SK-N-SH (cell line): ENCODE measurements at regions not wholly inside any gene's neighbourhood (a gene's known extent, or its start where the extent isn't known, plus 50 kb on each side); places are given as distances from the start of the nearest gene placed in this dataset.

Experiments
- CTCF ChIA-PET: fragments of 300-600, 350-600 bp; formaldehyde crosslinking; extraction: SDS; loops from one replicate; lab custom pipeline; 2021; lab: Yijun Ruan, JAX
- POLR2A ChIA-PET: fragments of 350-600 bp; sonication (Branson Sonifier 250); formaldehyde crosslinking; extraction: SDS; loops from one replicate; lab custom pipeline; 2020; ENCODE audit warnings: antibody characterized with exemption, inconsistent platforms; lab: Yijun Ruan, JAX
- DNase-seq: peaks from one replicate; pipeline ENCODE4 v3.0.0; 2012
- H2AFZ ChIP-seq: fragments of 200-600 bp; sonication (generic); 2 replicates; pipeline ENCODE4 v1.8.1; 2016; ENCODE audit warnings: antibody characterized with exemption, mild to moderate bottlenecking, low read depth
- H3F3A ChIP-seq: fragments of 200-600 bp; sonication (generic); replicated peaks from 2 replicates; pipeline ENCODE3; 2016; ENCODE audit warnings: antibody characterized with exemption, mild to moderate bottlenecking; ENCODE audit not compliant: insufficient read depth
- H3K27ac ChIP-seq, 2 experiments: fragments of 200-500 bp in 1 of 2; fragments of 200-600 bp in 1 of 2; sonication (Bioruptor generic) in 1 of 2; sonication (generic), shearing (Covaris generic) in 1 of 2; 2 replicates each; pipeline versions ENCODE4 v1.5.1 to v1.6.1; 2014 to 2016; ENCODE audit warnings: low read depth in 2 of 2, inconsistent platforms in 1 of 2, low read length in 1 of 2, mild to moderate bottlenecking in 1 of 2, mixed read lengths in 1 of 2
- H3K27me3 ChIP-seq: fragments of 200-600 bp; sonication (generic), shearing (Covaris generic); 2 replicates; pipeline ENCODE4 v1.6.1; 2016; ENCODE audit warnings: mixed run types; ENCODE audit not compliant: insufficient read depth
- H3K36me3 ChIP-seq, 2 experiments: fragments of 200-500 bp in 1 of 2; fragments of 200-600 bp in 1 of 2; sonication (Bioruptor generic) in 1 of 2; sonication (generic) in 1 of 2; replicated peaks in 1 of 2; 2 replicates each; pipeline versions ENCODE3 to v1.5.1; 2014 to 2016; ENCODE audit warnings: low read length in 1 of 2, mild to moderate bottlenecking in 1 of 2; ENCODE audit not compliant: insufficient read depth in 2 of 2, control insufficient read depth in 1 of 2
- H3K4me1 ChIP-seq, 2 experiments: fragments of 200-500 bp in 1 of 2; fragments of 200-600 bp in 1 of 2; sonication (Bioruptor generic) in 1 of 2; sonication (generic), shearing (Covaris generic) in 1 of 2; 2 replicates each; pipeline versions ENCODE4 v1.5.1 to v1.6.1; 2014 to 2016; ENCODE audit warnings: low read depth in 1 of 2, low read length in 1 of 2, mixed run types in 1 of 2; ENCODE audit not compliant: insufficient read depth in 2 of 2, control insufficient read depth in 1 of 2
- H3K4me2 ChIP-seq: fragments of 200-600 bp; sonication (generic), shearing (Covaris generic); 2 replicates; pipeline ENCODE4 v1.6.1; 2017; ENCODE audit warnings: mixed run types
- H3K4me3 ChIP-seq, 2 experiments: fragments of 200-500 bp in 1 of 2; fragments of 200-600 bp in 1 of 2; sonication (Bioruptor generic) in 1 of 2; sonication (generic), shearing (Covaris generic) in 1 of 2; 2 replicates each; pipeline versions ENCODE4 v1.5.1 to v1.8.1; 2014 to 2016; ENCODE audit warnings: low read depth in 2 of 2, inconsistent platforms in 1 of 2, low read length in 1 of 2, mild to moderate bottlenecking in 1 of 2, mixed read lengths in 1 of 2, moderate library complexity in 1 of 2
- H3K79me2 ChIP-seq: fragments of 200-600 bp; sonication (generic); 2 replicates; pipeline ENCODE4 v1.8.1; 2017; ENCODE audit warnings: mild to moderate bottlenecking; ENCODE audit not compliant: insufficient read depth
- H3K9ac ChIP-seq: fragments of 200-600 bp; sonication (generic); 2 replicates; pipeline ENCODE4 v1.6.1; 2017; ENCODE audit warnings: mixed run types
- H3K9me2 ChIP-seq: fragments of 200-600 bp; sonication (generic); 2 replicates; pipeline ENCODE4 v1.6.1; 2017; ENCODE audit warnings: mixed run types
- H3K9me3 ChIP-seq: fragments of 200-600 bp; sonication (generic); 2 replicates; pipeline ENCODE4 v1.6.1; 2017; ENCODE audit warnings: mixed run types, mild to moderate bottlenecking, moderate library complexity
- H4K20me1 ChIP-seq: fragments of 200-600 bp; sonication (generic); 2 replicates; pipeline ENCODE4 v1.6.1; 2017; ENCODE audit warnings: mild to moderate bottlenecking, mixed run types; ENCODE audit not compliant: insufficient read depth
- CHD2 ChIP-seq: fragments of 150-350 bp; IDR thresholded peaks from 2 replicates; pipeline ENCODE4 v1.6.1; 2018; ENCODE audit warnings: low read length; ENCODE audit not compliant: partially characterized antibody
- EP300 ChIP-seq, 2 experiments: IDR thresholded peaks; 2 replicates each; pipeline versions ENCODE4 v1.4.0 to v1.6.1; 2012; ENCODE audit warnings: borderline replicate concordance in 1 of 2, low read depth in 1 of 2, low read length in 1 of 2
- EZH2phosphoT487 ChIP-seq: fragments of 200-600 bp; sonication (generic); IDR thresholded peaks from 2 replicates; pipeline ENCODE4 v1.6.1; 2017; ENCODE audit warnings: low read depth, mixed run types, mild to moderate bottlenecking, antibody characterized with exemption, moderate library complexity, borderline replicate concordance
- FOSL2 ChIP-seq: IDR thresholded peaks from 2 replicates; pipeline ENCODE4 v1.4.0; 2012; ENCODE audit warnings: low read depth, mild to moderate bottlenecking, moderate library complexity, borderline replicate concordance
- IRF3 ChIP-seq: fragments of 150-350 bp; IDR thresholded peaks from 2 replicates; pipeline ENCODE4 v1.6.1; 2016; ENCODE audit warnings: mild to moderate bottlenecking, low read depth, low read length
- JUND ChIP-seq: IDR thresholded peaks from 2 replicates; pipeline ENCODE4 v1.4.0; 2012
- MAX ChIP-seq: IDR thresholded peaks from 2 replicates; pipeline ENCODE4 v1.4.0; 2012; ENCODE audit warnings: low read depth
- NFIC ChIP-seq: IDR thresholded peaks from 2 replicates; pipeline ENCODE4 v1.4.0; 2012; ENCODE audit warnings: borderline replicate concordance
- NRF1 ChIP-seq: IDR thresholded peaks from 2 replicates; pipeline ENCODE4 v1.6.1; 2012; ENCODE audit warnings: low read depth, mild to moderate bottlenecking, low read length
- SIN3A ChIP-seq: IDR thresholded peaks from 2 replicates; pipeline ENCODE4 v1.6.1; 2012; ENCODE audit warnings: low read depth, mild to moderate bottlenecking, low read length, moderate library complexity, borderline replicate concordance
- TEAD4 ChIP-seq: IDR thresholded peaks from 2 replicates; pipeline ENCODE4 v1.4.0; 2012; ENCODE audit warnings: mild to moderate bottlenecking, borderline replicate concordance; ENCODE audit not compliant: insufficient read depth
- YY1 ChIP-seq: IDR thresholded peaks from 2 replicates; pipeline ENCODE4 v1.4.0; 2012; ENCODE audit warnings: low read depth, mild to moderate bottlenecking
- ZBTB33 ChIP-seq: IDR thresholded peaks from 2 replicates; pipeline ENCODE4 v1.4.0; 2012; ENCODE audit warnings: low read depth, borderline replicate concordance
- WGBS: methylation state at CpG from one replicate; pipeline ENCODE4 v1.1.6; 2017; ENCODE audit warnings: low lambda C conversion rate; 5-methylcytosine and 5-hydroxymethylcytosine counted together

- POLR2A ChIA-PET, result no interaction called here
- H3K36me3 ChIP-seq, result no peaks in the 10 kb centered on the region
- peak overlapping the region; percentile 50; the same call in 1 of the 2 replicates for H2AFZ ChIP-seq
- H3K9me3 ChIP-seq, result no peaks in the 10 kb centered on the region
- TF ChIP-seq MAX, result no peak
- TF ChIP-seq SIN3A, result no peak
- no peak for TF ChIP-seq FOSL2
- no peak for TF ChIP-seq TEAD4
- no peak for TF ChIP-seq YY1
- TF ChIP-seq NFIC, result no peak
- no peaks in the 10 kb centered on the region for H3K9me2 ChIP-seq
- peak overlapping the region; percentile 81 to 93 for H3K27ac ChIP-seq
- no peaks in the 10 kb centered on the region for H3K79me2 ChIP-seq
- H3K4me3 ChIP-seq, result no peak overlapping the region
- no peaks in the 10 kb centered on the region for H3K27me3 ChIP-seq
- peak overlapping the region; percentile 75; the same call in 1 of the 2 replicates for H3K4me2 ChIP-seq
- peaks cover 29 to 58% of the 10 kb centered on the region in 2 experiments for H3K4me1 ChIP-seq
- no peaks in the 10 kb centered on the region for H4K20me1 ChIP-seq
- DNase-seq, result no peak
- 88% methylated on average over 7 of the region's 7 CpGs for WGBS
- peak overlapping the region; percentile 57; the same call in 1 of the 2 replicates for H3K9ac ChIP-seq
- peaks cover 6% of the 10 kb centered on the region for H3F3A ChIP-seq
- CTCF ChIA-PET, result interaction anchor here (0.6 kb wide), 1 partner anchor 124 kb away, joined by 3 read pairs; no protein-coding TSS in a partner anchor
Observed at GRCh38 chr15:70195171-70195570, 97.5 kb upstream of the TLE3 start.

GRCh38 chr15:70194266-70194665 lies 96.5 kb upstream of the TLE3 start:
- TF ChIP-seq EZH2phosphoT487 (no peak), ZBTB33 (no peak), CHD2 (no peak), JUND (no peak)
- H3K27me3 ChIP-seq, result no peaks in the 10 kb centered on the region
- no peak overlapping the region for H3K4me3 ChIP-seq
- DNase-seq, result no peak
- CTCF ChIA-PET, result no interaction called here
- no peaks in the 10 kb centered on the region for H4K20me1 ChIP-seq
- no peaks in the 10 kb centered on the region for H3K36me3 ChIP-seq
- 100% methylated on average over 4 of the region's 5 CpGs for WGBS
- H3K9me3 ChIP-seq, result no peaks in the 10 kb centered on the region
- no peak overlapping the region for H2AFZ ChIP-seq
- POLR2A ChIA-PET, result no interaction called here
- H3K9me2 ChIP-seq, result no peaks in the 10 kb centered on the region
- no peak overlapping the region for H3K9ac ChIP-seq
- H3K27ac ChIP-seq, result no peak overlapping the region
- no peaks in the 10 kb centered on the region for H3K79me2 ChIP-seq
- H3K4me1 ChIP-seq, result peaks cover 23 to 55% of the 10 kb centered on the region in 2 experiments
- H3F3A ChIP-seq, result peaks cover 6% of the 10 kb centered on the region
- H3K4me2 ChIP-seq, result no peak overlapping the region

- Histone ChIP-seq H3K4me3 (no peak overlapping the region), H4K20me1 (no peaks in the 10 kb centered on the region), H3K27me3 (no peaks in the 10 kb centered on the region), H3K9ac (no peak overlapping the region), H3K4me2 (no peak overlapping the region), H3K36me3 (no peaks in the 10 kb centered on the region), H2AFZ (no peak overlapping the region), H3K4me1 (peaks cover 23 to 49% of the 10 kb centered on the region in 2 experiments), H3F3A (peaks cover 6% of the 10 kb centered on the region), H3K9me3 (no peaks in the 10 kb centered on the region), H3K27ac (no peak overlapping the region), H3K79me2 (no peaks in the 10 kb centered on the region), H3K9me2 (no peaks in the 10 kb centered on the region)
- ChIA-PET POLR2A (no interaction called here), CTCF (interaction anchor here (1.0 kb wide), 1 partner anchor 150 kb away, joined by 3 read pairs; no protein-coding TSS in a partner anchor)
- WGBS, result 92% methylated on average over 9 of the region's 9 CpGs
- no peak for TF ChIP-seq EP300 (IDR thresholded peaks at IDR 0.05; ENCODE audit: borderline replicate concordance in 1 of 2, low read depth in 1 of 2, low read length in 1 of 2)
- TF ChIP-seq NRF1, result no peak
- no peak for TF ChIP-seq IRF3
- no peak for DNase-seq
Observed at GRCh38 chr15:70193734-70194133, 96.0 kb upstream of the TLE3 start.
